Vagina (tissue), 2 donors: ENCODE measurements at regions not wholly inside any gene's neighbourhood (a gene's known extent, or its start where the extent isn't known, plus 50 kb on each side); places are given as distances from the start of the nearest gene placed in this dataset.

ENCODE experiments used
- CTCF ChIP-seq, 3 experiments: fragments of 450-650 bp in 2 of 3; fragments of 200-600 bp in 1 of 3; sonication (generic) in 1 of 3; IDR thresholded peaks; one replicate each; pipeline ENCODE4 v1.5.1; 2017 to 2019; ENCODE audit warnings: antibody characterized with exemption in 3 of 3, mild to moderate bottlenecking in 2 of 3, moderate library complexity in 2 of 3
- POLR2AphosphoS5 ChIP-seq, 2 donors: sonication (generic); formaldehyde crosslinking; IDR thresholded peaks; one replicate each; pipeline ENCODE4 v1.9.0; 2017; ENCODE audit warnings: antibody characterized with exemption in 2 of 2, mild to moderate bottlenecking in 2 of 2, low read depth in 1 of 2; ENCODE audit not compliant: insufficient read depth in 1 of 2

- TF ChIP-seq POLR2AphosphoS5 (IDR thresholded peaks at IDR 0.05; ENCODE audit: insufficient read depth in 1 of 2, low read depth in 1 of 2) (no peak), CTCF (IDR thresholded peaks at IDR 0.05) (no peak)
Observed at GRCh38 chr2:236828820-236829219, 256.9 kb upstream of the COPS8 start.
